ENCODE measurements at regions not wholly inside any gene's neighbourhood (a gene's known extent, or its start where the extent isn't known, plus 50 kb on each side); places are given as distances from the start of the nearest gene placed in this dataset.

DNA sequence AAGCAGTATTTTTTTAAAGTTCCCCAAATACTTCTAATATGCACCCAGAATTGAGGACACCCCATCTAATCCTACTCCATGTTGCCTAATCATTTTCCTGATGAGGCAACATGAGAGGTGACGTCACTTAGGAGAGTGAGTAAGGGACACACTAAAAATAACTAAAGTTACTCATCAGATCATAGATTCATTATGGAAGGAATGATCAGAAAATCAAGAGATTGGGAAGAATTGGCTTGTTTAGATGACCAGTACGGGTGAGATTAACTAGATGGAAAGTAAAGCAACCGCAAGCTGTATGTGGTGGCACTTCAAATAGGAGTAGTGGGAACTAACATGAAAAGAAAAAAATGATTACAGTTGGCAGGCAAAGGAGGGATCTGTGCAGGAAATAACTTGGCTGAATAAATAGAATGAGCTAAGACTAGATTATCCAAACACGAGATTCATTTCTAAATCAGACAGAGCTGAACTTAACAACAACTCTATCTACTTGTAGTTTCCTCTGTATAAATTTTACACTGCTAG is 61.4 kb upstream of the CXADR start:
- TF ChIP-seq CTCF (IDR thresholded peaks at IDR 0.05; ENCODE audit: unreplicated experiment), result no peak
- no peak for DNase-seq
- H3K36me3 Mint-ChIP-seq (ENCODE audit: insufficient read depth, unreplicated experiment), result no peaks in the 10 kb centered on the region
- no TSS peak for BruUV-seq (replicated peaks)
- CTCF ChIA-PET, result interaction anchor here (0.5 to 1.5 kb wide), 2 partner anchors 10 to 58 kb away, joined by 4 to 6 read pairs; no protein-coding TSS in a partner anchor
- intact Hi-C loops (cut with micrococcal nuclease; ENCODE audit: unreplicated experiment), result no loop called here
- H3K4me1 Mint-ChIP-seq (ENCODE audit: low read depth, unreplicated experiment), result peaks cover 27% of the 10 kb centered on the region
- no peaks in the 10 kb centered on the region for H3K9me3 Mint-ChIP-seq (ENCODE audit: low read depth, unreplicated experiment)
- H3K4me3 Mint-ChIP-seq (ENCODE audit: low read depth, unreplicated experiment), result peak overlapping the region; percentile 17
- no peaks in the 10 kb centered on the region for H3K27me3 Mint-ChIP-seq (ENCODE audit: unreplicated experiment)
- H3K27ac Mint-ChIP-seq (ENCODE audit: unreplicated experiment), result peak overlapping the region; percentile 67

DNA sequence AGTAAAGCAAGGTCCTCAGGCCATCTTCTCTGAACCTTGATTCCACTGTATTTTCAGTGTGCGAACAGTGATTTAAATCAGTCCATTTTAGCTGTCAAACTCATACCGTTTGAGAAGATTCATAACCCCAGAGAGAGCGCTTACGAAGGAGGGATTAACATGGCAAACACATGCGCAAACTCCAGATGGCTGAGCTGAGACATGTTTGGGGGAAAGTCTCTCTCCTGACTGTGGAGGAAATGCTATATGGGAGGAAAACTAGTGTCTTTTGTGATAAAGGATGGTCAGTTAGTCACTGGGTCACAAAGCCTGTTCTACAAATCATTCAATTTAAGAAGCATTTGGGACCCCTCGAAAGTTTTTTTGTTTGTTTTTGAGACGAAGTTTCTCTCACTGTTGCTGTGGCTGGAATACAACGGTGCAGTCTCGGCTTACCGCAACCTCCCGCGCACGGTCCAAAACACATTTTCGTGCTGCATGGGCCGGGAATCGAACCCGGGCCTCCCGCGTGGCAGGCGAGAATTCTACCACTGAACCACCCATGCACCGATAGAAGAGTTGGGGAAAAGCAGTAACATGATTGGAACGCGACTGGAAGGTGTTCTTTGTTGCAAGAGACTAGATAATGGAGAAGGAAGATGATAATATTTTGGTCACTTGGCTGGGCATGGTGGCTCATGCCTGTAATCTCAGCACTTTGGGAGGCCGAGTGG is 58.4 kb upstream of the CXADR start:
- Mint-ChIP-seq H3K27me3 (ENCODE audit: unreplicated experiment) (no peaks in the 10 kb centered on the region), H3K27ac (ENCODE audit: unreplicated experiment) (peak overlapping the region; percentile 42), H3K9me3 (ENCODE audit: low read depth, unreplicated experiment) (no peaks in the 10 kb centered on the region), H3K4me1 (ENCODE audit: low read depth, unreplicated experiment) (peaks cover 9% of the 10 kb centered on the region), H3K36me3 (ENCODE audit: insufficient read depth, unreplicated experiment) (no peaks in the 10 kb centered on the region), H3K4me3 (ENCODE audit: low read depth, unreplicated experiment) (no peak overlapping the region)
- CTCF ChIA-PET, result no interaction called here
- BruUV-seq (replicated peaks), result no TSS peak
- TF ChIP-seq CTCF (IDR thresholded peaks at IDR 0.05; ENCODE audit: unreplicated experiment), result no peak
- DNase-seq, result no peak
- intact Hi-C loops (cut with micrococcal nuclease; ENCODE audit: unreplicated experiment), result no loop called here

- Mint-ChIP-seq H3K36me3 (ENCODE audit: insufficient read depth, unreplicated experiment) (no peaks in the 10 kb centered on the region), H3K27me3 (ENCODE audit: unreplicated experiment) (no peaks in the 10 kb centered on the region), H3K27ac (ENCODE audit: unreplicated experiment) (peak overlapping the region; percentile 42), H3K4me1 (ENCODE audit: low read depth, unreplicated experiment) (peaks cover 9% of the 10 kb centered on the region), H3K9me3 (ENCODE audit: low read depth, unreplicated experiment) (no peaks in the 10 kb centered on the region), H3K4me3 (ENCODE audit: low read depth, unreplicated experiment) (no peak overlapping the region)
- intact Hi-C loops (cut with micrococcal nuclease; ENCODE audit: unreplicated experiment), result no loop called here
- no peak for TF ChIP-seq CTCF (IDR thresholded peaks at IDR 0.05; ENCODE audit: unreplicated experiment)
- BruUV-seq (replicated peaks), result no TSS peak
- DNase-seq, result no peak
- CTCF ChIA-PET, result no interaction called here
Observed at GRCh38 chr21:17455028-17455353, 57.9 kb upstream of the CXADR start.

GRCh38 chr21:17455451-17455850 is 57.4 kb upstream of the CXADR start:
- BruUV-seq (replicated peaks), result no TSS peak
- Mint-ChIP-seq H3K27ac (ENCODE audit: unreplicated experiment) (no peak overlapping the region), H3K27me3 (ENCODE audit: unreplicated experiment) (no peaks in the 10 kb centered on the region), H3K4me1 (ENCODE audit: low read depth, unreplicated experiment) (peaks cover 9% of the 10 kb centered on the region), H3K4me3 (ENCODE audit: low read depth, unreplicated experiment) (no peak overlapping the region), H3K9me3 (ENCODE audit: low read depth, unreplicated experiment) (no peaks in the 10 kb centered on the region), H3K36me3 (ENCODE audit: insufficient read depth, unreplicated experiment) (no peaks in the 10 kb centered on the region)
- no peak for TF ChIP-seq CTCF (IDR thresholded peaks at IDR 0.05; ENCODE audit: unreplicated experiment)
- DNase-seq, result no peak
- CTCF ChIA-PET, result no interaction called here
- intact Hi-C loops (cut with micrococcal nuclease; ENCODE audit: unreplicated experiment), result no loop called here
